NCI-H524 treated with DMSO at 0.1 percent for 48 hours (cell line): ENCODE measurements at regions not wholly inside any gene's neighbourhood (a gene's known extent, or its start where the extent isn't known, plus 50 kb on each side); places are given as distances from the start of the nearest gene placed in this dataset.

Experiments used
- DNase-seq: peaks from one replicate; lab custom pipeline; 2025; lab: John Stamatoyannopoulos, UW

- peak; percentile 0 for DNase-seq
These were observed 414.6 kb upstream of the PSMD7 start for GRCh38 chr16:73882033-73882432.

GRCh38 chr16:73879621-73880020 is 417.0 kb upstream of the PSMD7 start:
- DNase-seq = no peak

- peak; percentile 37 for DNase-seq
These were observed 418.0 kb upstream of the PSMD7 start for GRCh38 chr16:73878611-73879010.

GRCh38 chr16:73877150-73877549 is 419.5 kb upstream of the PSMD7 start:
- DNase-seq = no peak

GRCh38 chr16:73875996-73876690 is 420.5 kb upstream of the PSMD7 start:
- no peak for DNase-seq

GRCh38 chr16:73874324-73874723 is 422.3 kb upstream of the PSMD7 start:
- DNase-seq = no peak

- DNase-seq = no peak
These were observed 423.0 kb upstream of the PSMD7 start for GRCh38 chr16:73873643-73874042.

GRCh38 chr16:73872856-73873255 is 423.8 kb upstream of the PSMD7 start:
- no peak for DNase-seq

- no peak for DNase-seq
These were observed 425.4 kb upstream of the PSMD7 start for GRCh38 chr16:73871088-73871733.

- no peak for DNase-seq
These were observed 427.5 kb upstream of the PSMD7 start for GRCh38 chr16:73869126-73869525.

- no peak for DNase-seq
These were observed 431.7 kb upstream of the PSMD7 start for GRCh38 chr16:73864868-73865267.

- no peak for DNase-seq
These were observed 438.3 kb upstream of the PSMD7 start for GRCh38 chr16:73858326-73858725.

- no peak for DNase-seq
These were observed 442.6 kb upstream of the PSMD7 start for GRCh38 chr16:73853968-73854367.

- DNase-seq = no peak
These were observed 444.1 kb upstream of the PSMD7 start for GRCh38 chr16:73852561-73852960.

GRCh38 chr16:73848993-73849392 is 447.6 kb upstream of the PSMD7 start:
- DNase-seq = no peak

- no peak for DNase-seq
These were observed 449.5 kb upstream of the PSMD7 start for GRCh38 chr16:73847090-73847489.

GRCh38 chr16:73846356-73846755 is 450.3 kb upstream of the PSMD7 start:
- DNase-seq = peak; percentile 30

GRCh38 chr16:73846007-73846330 is 450.6 kb upstream of the PSMD7 start:
- no peak for DNase-seq

- no peak for DNase-seq
These were observed 451.2 kb upstream of the PSMD7 start for GRCh38 chr16:73845238-73846006.

- DNase-seq = no peak
These were observed 455.9 kb upstream of the PSMD7 start for GRCh38 chr16:73840728-73841127.

- DNase-seq = no peak
These were observed 465.4 kb upstream of the PSMD7 start for GRCh38 chr16:73831220-73831619.

- DNase-seq = no peak
These were observed 473.3 kb upstream of the PSMD7 start for GRCh38 chr16:73823205-73823849.
